Ovary (tissue), 7 donors: ENCODE measurements at regions not wholly inside any gene's neighbourhood (a gene's known extent, or its start where the extent isn't known, plus 50 kb on each side); places are given as distances from the start of the nearest gene placed in this dataset.

Experiments
- DNase-seq, 5 donors: peaks; one replicate each; pipeline ENCODE4 v3.0.0-alpha.2; 2019 to 2020
- H3K27ac ChIP-seq, 2 donors: fragments of 200-600 bp; one replicate each; pipeline versions ENCODE4 v1.5.1 to v1.8.0; 2019 to 2022
- H3K27me3 ChIP-seq: fragments of 200-600 bp; one replicate; pipeline ENCODE4 v1.8.0; 2022
- H3K36me3 ChIP-seq: fragments of 200-600 bp; sonication (generic); one replicate; pipeline ENCODE4 v1.5.1; 2019
- H3K4me1 ChIP-seq: one replicate; pipeline ENCODE4 v1.8.1; 2013; ENCODE audit warnings: mild to moderate bottlenecking, moderate library complexity; ENCODE audit not compliant: insufficient read depth
- H3K4me3 ChIP-seq: fragments of 200-600 bp; sonication (generic); one replicate; pipeline ENCODE4 v1.5.1; 2017
- H3K9me3 ChIP-seq, 2 donors: fragments of 200-600 bp in 1 of 2; sonication (generic) in 1 of 2; one replicate each; pipeline versions ENCODE4 v1.5.1 to v1.8.1; 2013 to 2019; ENCODE audit warnings: mild to moderate bottlenecking in 1 of 2, moderate library complexity in 1 of 2
- EP300 ChIP-seq: sonication (generic); formaldehyde crosslinking; IDR thresholded peaks from one replicate; pipeline ENCODE4 v1.6.1; 2017; ENCODE audit warnings: antibody characterized with exemption
- POLR2A ChIP-seq: fragments of 450-650 bp; IDR thresholded peaks from one replicate; pipeline ENCODE4 v1.6.1; 2017; ENCODE audit warnings: antibody characterized with exemption, mild to moderate bottlenecking, moderate library complexity
- WGBS, 3 donors: extraction: QIAGEN DNeasy Blood & Tissue Kit in 1 of 3; methylation state at CpG; one replicate each; pipeline versions ENCODE4 v1.1.5 to v1.1.7; 2013 to 2017; 5-methylcytosine and 5-hydroxymethylcytosine counted together
- intact Hi-C, 4 donors: fragments of 100-400 bp; cut with DNase I; formaldehyde crosslinking; loops; one replicate each; pipeline versions ENCODE4 v1.11.0 to v1.15.1; 2022 to 2023
- TF ChIP-seq, protein P1 (sequence below), 3 donors: fragments of 450-650 bp in 2 of 3; fragments of 200-600 bp in 1 of 3; IDR thresholded peaks; one replicate each; pipeline versions ENCODE4 v1.5.1 to v1.8.0; 2016 to 2022; ENCODE audit warnings: antibody characterized with exemption in 3 of 3, mild to moderate bottlenecking in 1 of 3
- donor health status: DM: no; HTN: no; CAD: no; lungs with moderate emphysema.
- donor health status: DM: no; HTN: no; CAD: no.
- donor health status: Bipolar disorder and iron deficiency.
- donor health status: DM: no; HTN: no; CAD: no.
- donor health status: DM: yes; HTN: yes; CAD: no.

DNA sequence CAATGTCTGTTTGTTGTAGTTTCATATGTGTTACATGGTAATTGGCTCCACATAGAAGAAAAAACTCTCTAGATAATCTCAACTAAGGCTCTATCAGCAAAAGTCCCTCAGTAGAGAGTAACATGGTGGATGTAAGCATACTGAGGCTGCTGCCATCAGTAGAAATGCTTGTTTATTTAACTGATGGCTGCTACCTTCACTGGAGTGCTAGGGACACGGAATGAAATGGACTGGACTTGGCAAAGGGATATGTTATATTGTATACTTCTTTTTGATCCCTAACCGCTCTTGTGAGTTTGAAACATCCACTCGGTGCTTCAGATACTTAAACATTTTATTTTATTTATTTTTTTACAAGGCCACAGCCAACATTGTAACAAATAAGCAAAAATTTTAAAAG lies 143.0 kb downstream of the ZNF281 start:
- intact Hi-C loops: no loop called here
- TF ChIP-seq EP300: no peak
- TF ChIP-seq POLR2A: no peak
- TF ChIP-seq, protein P1, sequence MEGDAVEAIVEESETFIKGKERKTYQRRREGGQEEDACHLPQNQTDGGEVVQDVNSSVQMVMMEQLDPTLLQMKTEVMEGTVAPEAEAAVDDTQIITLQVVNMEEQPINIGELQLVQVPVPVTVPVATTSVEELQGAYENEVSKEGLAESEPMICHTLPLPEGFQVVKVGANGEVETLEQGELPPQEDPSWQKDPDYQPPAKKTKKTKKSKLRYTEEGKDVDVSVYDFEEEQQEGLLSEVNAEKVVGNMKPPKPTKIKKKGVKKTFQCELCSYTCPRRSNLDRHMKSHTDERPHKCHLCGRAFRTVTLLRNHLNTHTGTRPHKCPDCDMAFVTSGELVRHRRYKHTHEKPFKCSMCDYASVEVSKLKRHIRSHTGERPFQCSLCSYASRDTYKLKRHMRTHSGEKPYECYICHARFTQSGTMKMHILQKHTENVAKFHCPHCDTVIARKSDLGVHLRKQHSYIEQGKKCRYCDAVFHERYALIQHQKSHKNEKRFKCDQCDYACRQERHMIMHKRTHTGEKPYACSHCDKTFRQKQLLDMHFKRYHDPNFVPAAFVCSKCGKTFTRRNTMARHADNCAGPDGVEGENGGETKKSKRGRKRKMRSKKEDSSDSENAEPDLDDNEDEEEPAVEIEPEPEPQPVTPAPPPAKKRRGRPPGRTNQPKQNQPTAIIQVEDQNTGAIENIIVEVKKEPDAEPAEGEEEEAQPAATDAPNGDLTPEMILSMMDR (IDR thresholded peaks at IDR 0.05): no peak
- H3K27me3 ChIP-seq: no peaks in the 10 kb centered on the region
- no peak overlapping the region for H3K4me3 ChIP-seq
- 40 to 68% (median 50%) methylated on average over 3 of the region's 3 CpGs for WGBS, 3 donors
- H3K9me3 ChIP-seq: no peaks in the 10 kb centered on the region
- no peaks in the 10 kb centered on the region for H3K36me3 ChIP-seq
- no peak for DNase-seq
- no peak overlapping the region for H3K27ac ChIP-seq
- H3K4me1 ChIP-seq: no peaks in the 10 kb centered on the region

DNA sequence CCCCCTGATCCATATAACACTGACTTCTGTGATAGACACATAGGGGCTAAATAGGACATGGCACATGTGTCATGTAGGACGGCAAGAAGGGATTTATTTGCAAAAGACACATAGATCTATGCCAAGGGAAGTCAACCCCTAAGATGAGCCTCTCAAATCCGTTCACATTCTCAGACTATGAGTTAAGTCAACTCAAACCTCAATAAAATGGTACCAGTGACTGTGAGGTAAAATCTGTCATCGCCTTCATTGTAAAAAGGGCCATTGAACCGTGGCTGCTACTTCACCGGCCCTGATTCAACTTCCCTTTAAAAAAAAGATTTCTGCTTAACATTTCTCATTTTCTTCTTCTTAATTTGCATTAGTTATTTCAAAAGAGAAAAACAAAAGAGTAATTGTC lies 144.0 kb downstream of the ZNF281 start:
- Histone ChIP-seq H3K27me3 (no peaks in the 10 kb centered on the region), H3K4me3 (no peak overlapping the region), H3K27ac (no peak overlapping the region), H3K36me3 (no peaks in the 10 kb centered on the region), H3K4me1 (no peaks in the 10 kb centered on the region), H3K9me3 (no peaks in the 10 kb centered on the region)
- intact Hi-C loops: no loop called here
- 74 to 85% (median 78%) methylated on average over 5 of the region's 5 CpGs for WGBS, 3 donors
- TF ChIP-seq, protein P1 (IDR thresholded peaks at IDR 0.05): no peak
- TF ChIP-seq POLR2A (no peak), EP300 (no peak)
- no peak for DNase-seq

DNA sequence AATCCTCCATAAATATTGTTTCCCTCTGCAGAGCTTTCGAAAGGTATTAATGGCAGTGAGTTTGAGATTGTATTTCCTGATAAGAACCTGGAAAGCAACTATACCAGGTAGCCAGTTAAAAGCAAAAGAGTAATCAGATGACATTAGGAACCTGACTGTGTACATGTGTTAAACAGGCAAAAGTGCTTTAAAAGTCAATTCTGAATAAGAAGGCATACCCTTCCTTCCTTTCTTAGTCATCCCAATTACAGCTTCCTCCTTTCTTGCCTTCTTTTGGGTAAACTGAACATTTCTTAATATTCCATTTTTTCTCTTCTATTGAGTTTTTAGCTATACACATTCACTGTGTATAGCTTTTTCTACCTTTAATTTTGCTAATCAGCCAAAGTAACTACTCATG lies 144.7 kb downstream of the ZNF281 start:
- Histone ChIP-seq H3K27ac (no peak overlapping the region), H3K27me3 (no peaks in the 10 kb centered on the region), H3K9me3 (no peaks in the 10 kb centered on the region), H3K36me3 (no peaks in the 10 kb centered on the region), H3K4me3 (no peak overlapping the region), H3K4me1 (no peaks in the 10 kb centered on the region)
- intact Hi-C loops: no loop called here
- WGBS, 3 donors: 69 to 85% (median 81%) methylated on average over 1 of the region's 1 CpG
- TF ChIP-seq EP300 (no peak), POLR2A (no peak)
- TF ChIP-seq, protein P1 (IDR thresholded peaks at IDR 0.05): no peak
- no peak for DNase-seq

DNA sequence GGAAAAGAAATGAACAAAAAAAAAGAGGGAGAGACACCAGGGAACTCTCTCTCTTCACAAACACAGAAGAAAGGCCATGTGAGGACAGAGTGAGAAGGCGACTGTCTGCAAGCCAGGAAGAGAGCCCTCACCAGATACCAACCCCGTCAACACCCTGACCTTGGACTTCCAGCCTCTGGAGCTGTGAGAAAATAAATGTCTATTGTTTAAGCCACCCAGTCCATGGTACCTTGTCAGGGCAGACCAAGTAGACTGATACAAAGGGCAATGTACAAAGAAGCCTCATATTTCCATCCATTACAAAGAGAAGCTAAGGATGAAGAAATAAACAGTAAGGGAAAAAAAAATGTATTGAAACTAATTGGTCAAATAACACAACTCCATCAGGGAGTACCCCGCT lies 146.6 kb downstream of the ZNF281 start:
- no peaks in the 10 kb centered on the region for H3K4me1 ChIP-seq
- H3K27ac ChIP-seq: no peak overlapping the region
- DNase-seq: no peak
- H3K9me3 ChIP-seq: no peaks in the 10 kb centered on the region
- WGBS, 3 donors: 68 to 74% (median 72%) methylated on average over 3 of the region's 3 CpGs
- no peaks in the 10 kb centered on the region for H3K27me3 ChIP-seq
- no peaks in the 10 kb centered on the region for H3K36me3 ChIP-seq
- no peak for TF ChIP-seq EP300
- TF ChIP-seq, protein P1 (IDR thresholded peaks at IDR 0.05): no peak
- no peak for TF ChIP-seq POLR2A
- intact Hi-C loops: no loop called here
- H3K4me3 ChIP-seq: no peak overlapping the region
